ENCODE measurements at regions not wholly inside any gene's neighbourhood (a gene's known extent, or its start where the extent isn't known, plus 50 kb on each side); places are given as distances from the start of the nearest gene placed in this dataset.

DNA sequence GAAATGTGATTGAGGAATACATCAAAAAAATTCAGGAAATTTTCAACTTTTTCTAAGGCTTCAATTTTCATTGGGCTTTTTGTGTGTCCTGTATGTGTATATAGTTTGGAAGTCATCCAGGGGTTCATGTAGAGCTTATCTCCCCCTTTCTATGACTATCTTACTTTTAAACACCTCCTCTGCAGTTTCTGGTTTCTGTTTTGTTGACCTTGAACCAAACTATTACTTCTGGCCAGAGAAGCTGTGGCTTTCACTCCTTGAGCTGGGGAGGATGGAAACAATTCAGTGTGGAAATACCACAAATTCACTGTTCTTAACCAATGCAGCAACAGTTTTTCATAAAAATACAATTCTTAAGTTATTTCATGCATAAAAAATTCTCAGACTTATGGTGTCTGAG lies 613.2 kb upstream of the SEL1L start:
- Histone ChIP-seq H4K20me1 (replicated peaks; ENCODE audit: insufficient read depth) (no peaks in the 10 kb centered on the region), H3K36me3 (ENCODE audit: insufficient read depth) (no peaks in the 10 kb centered on the region), H3K27ac (ENCODE audit: low read depth) (no peak overlapping the region), H3K79me2 (replicated peaks; ENCODE audit: insufficient read depth) (no peaks in the 10 kb centered on the region), H3K4me1 (ENCODE audit: insufficient read depth) (no peaks in the 10 kb centered on the region), H3K4me2 (no peak overlapping the region), H3F3A (replicated peaks; ENCODE audit: low read depth) (no peaks in the 10 kb centered on the region), H3K27me3 (ENCODE audit: insufficient read depth) (no peaks in the 10 kb centered on the region), H3K9me2 (ENCODE audit: insufficient read depth) (no peaks in the 10 kb centered on the region; the same call in 1 of the 2 replicates), H3K4me3 (no peak overlapping the region), H2AFZ (no peak overlapping the region)
- H3K4me3 Mint-ChIP-seq, result no peak overlapping the region
- H3K27ac Mint-ChIP-seq, result no peak overlapping the region
- ATAC-seq (no peak), DNase-seq (ENCODE audit: low spot score) (no peak)
- H3K27me3 Mint-ChIP-seq (ENCODE audit: insufficient read depth, low read depth, poor library complexity), result no peaks in the 10 kb centered on the region
- no peaks in the 10 kb centered on the region for H3K4me1 Mint-ChIP-seq
- TF ChIP-seq POLR2AphosphoS5 (IDR thresholded peaks at IDR 0.05; ENCODE audit: low read depth) (no peak), EZH2 (IDR thresholded peaks at IDR 0.05; ENCODE audit: low read depth, unreplicated experiment) (no peak), STAT1 (IDR thresholded peaks at IDR 0.05; ENCODE audit: unreplicated experiment) (no peak), CREB1 (CRISPR knock-in tag; IDR thresholded peaks at IDR 0.05; ENCODE audit: low read depth) (no peak), EZH2phosphoT487 (IDR thresholded peaks at IDR 0.05; ENCODE audit: unreplicated experiment) (no peak), JUNB (IDR thresholded peaks at IDR 0.05; ENCODE audit: unreplicated experiment) (no peak)
- TF ChIP-seq, protein P1, sequence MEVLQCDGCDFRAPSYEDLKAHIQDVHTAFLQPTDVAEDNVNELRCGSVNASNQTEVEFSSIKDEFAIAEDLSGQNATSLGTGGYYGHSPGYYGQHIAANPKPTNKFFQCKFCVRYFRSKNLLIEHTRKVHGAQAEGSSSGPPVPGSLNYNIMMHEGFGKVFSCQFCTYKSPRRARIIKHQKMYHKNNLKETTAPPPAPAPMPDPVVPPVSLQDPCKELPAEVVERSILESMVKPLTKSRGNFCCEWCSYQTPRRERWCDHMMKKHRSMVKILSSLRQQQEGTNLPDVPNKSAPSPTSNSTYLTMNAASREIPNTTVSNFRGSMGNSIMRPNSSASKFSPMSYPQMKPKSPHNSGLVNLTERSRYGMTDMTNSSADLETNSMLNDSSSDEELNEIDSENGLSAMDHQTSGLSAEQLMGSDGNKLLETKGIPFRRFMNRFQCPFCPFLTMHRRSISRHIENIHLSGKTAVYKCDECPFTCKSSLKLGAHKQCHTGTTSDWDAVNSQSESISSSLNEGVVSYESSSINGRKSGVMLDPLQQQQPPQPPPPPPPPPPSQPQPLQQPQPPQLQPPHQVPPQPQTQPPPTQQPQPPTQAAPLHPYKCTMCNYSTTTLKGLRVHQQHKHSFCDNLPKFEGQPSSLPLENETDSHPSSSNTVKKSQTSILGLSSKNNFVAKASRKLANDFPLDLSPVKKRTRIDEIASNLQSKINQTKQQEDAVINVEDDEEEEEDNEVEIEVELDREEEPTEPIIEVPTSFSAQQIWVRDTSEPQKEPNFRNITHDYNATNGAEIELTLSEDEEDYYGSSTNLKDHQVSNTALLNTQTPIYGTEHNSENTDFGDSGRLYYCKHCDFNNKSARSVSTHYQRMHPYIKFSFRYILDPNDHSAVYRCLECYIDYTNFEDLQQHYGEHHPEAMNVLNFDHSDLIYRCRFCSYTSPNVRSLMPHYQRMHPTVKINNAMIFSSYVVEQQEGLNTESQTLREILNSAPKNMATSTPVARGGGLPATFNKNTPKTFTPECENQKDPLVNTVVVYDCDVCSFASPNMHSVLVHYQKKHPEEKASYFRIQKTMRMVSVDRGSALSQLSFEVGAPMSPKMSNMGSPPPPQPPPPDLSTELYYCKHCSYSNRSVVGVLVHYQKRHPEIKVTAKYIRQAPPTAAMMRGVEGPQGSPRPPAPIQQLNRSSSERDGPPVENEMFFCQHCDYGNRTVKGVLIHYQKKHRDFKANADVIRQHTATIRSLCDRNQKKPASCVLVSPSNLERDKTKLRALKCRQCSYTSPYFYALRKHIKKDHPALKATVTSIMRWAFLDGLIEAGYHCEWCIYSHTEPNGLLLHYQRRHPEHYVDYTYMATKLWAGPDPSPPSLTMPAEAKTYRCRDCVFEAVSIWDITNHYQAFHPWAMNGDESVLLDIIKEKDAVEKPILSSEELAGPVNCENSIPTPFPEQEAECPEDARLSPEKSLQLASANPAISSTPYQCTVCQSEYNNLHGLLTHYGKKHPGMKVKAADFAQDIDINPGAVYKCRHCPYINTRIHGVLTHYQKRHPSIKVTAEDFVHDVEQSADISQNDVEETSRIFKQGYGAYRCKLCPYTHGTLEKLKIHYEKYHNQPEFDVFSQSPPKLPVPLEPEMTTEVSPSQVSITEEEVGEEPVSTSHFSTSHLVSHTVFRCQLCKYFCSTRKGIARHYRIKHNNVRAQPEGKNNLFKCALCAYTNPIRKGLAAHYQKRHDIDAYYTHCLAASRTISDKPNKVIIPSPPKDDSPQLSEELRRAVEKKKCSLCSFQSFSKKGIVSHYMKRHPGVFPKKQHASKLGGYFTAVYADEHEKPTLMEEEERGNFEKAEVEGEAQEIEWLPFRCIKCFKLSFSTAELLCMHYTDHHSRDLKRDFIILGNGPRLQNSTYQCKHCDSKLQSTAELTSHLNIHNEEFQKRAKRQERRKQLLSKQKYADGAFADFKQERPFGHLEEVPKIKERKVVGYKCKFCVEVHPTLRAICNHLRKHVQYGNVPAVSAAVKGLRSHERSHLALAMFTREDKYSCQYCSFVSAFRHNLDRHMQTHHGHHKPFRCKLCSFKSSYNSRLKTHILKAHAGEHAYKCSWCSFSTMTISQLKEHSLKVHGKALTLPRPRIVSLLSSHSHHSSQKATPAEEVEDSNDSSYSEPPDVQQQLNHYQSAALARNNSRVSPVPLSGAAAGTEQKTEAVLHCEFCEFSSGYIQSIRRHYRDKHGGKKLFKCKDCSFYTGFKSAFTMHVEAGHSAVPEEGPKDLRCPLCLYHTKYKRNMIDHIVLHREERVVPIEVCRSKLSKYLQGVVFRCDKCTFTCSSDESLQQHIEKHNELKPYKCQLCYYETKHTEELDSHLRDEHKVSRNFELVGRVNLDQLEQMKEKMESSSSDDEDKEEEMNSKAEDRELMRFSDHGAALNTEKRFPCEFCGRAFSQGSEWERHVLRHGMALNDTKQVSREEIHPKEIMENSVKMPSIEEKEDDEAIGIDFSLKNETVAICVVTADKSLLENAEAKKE (CRISPR knock-in tag; IDR thresholded peaks at IDR 0.05), result no peak
- TF ChIP-seq, protein P2, sequence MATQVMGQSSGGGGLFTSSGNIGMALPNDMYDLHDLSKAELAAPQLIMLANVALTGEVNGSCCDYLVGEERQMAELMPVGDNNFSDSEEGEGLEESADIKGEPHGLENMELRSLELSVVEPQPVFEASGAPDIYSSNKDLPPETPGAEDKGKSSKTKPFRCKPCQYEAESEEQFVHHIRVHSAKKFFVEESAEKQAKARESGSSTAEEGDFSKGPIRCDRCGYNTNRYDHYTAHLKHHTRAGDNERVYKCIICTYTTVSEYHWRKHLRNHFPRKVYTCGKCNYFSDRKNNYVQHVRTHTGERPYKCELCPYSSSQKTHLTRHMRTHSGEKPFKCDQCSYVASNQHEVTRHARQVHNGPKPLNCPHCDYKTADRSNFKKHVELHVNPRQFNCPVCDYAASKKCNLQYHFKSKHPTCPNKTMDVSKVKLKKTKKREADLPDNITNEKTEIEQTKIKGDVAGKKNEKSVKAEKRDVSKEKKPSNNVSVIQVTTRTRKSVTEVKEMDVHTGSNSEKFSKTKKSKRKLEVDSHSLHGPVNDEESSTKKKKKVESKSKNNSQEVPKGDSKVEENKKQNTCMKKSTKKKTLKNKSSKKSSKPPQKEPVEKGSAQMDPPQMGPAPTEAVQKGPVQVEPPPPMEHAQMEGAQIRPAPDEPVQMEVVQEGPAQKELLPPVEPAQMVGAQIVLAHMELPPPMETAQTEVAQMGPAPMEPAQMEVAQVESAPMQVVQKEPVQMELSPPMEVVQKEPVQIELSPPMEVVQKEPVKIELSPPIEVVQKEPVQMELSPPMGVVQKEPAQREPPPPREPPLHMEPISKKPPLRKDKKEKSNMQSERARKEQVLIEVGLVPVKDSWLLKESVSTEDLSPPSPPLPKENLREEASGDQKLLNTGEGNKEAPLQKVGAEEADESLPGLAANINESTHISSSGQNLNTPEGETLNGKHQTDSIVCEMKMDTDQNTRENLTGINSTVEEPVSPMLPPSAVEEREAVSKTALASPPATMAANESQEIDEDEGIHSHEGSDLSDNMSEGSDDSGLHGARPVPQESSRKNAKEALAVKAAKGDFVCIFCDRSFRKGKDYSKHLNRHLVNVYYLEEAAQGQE (IDR thresholded peaks at IDR 0.05; ENCODE audit: unreplicated experiment), result no peak
- peaks cover 6% of the 10 kb centered on the region; the same call in 2 of the 3 replicates for H3K36me3 Mint-ChIP-seq (ENCODE audit: low read depth)
- peaks cover 73% of the 10 kb centered on the region for H3K9me3 Mint-ChIP-seq

All from GM23338 (cell line).